ENCODE measurements at regions not wholly inside any gene's neighbourhood (a gene's known extent, or its start where the extent isn't known, plus 50 kb on each side); places are given as distances from the start of the nearest gene placed in this dataset.

- no peak for ATAC-seq (replicated peaks in 1 of 2)
- Mint-ChIP-seq H3K9me3 (peaks cover 6 to 9% of the 10 kb centered on the region in 2 donors), H3K27me3 (ENCODE audit: low read depth) (no peaks in the 10 kb centered on the region), H3K36me3 (ENCODE audit: insufficient read depth in 2 of 2) (peaks cover 7 to 10% of the 10 kb centered on the region in 2 donors), H3K27ac (no peak overlapping the region), H3K4me1 (ENCODE audit: low read depth) (peaks cover 5% of the 10 kb centered on the region), H3K4me3 (no peak overlapping the region)
- no peak for DNase-seq
Observed at GRCh38 chr14:98321841-98322240, 950.2 kb downstream of the BCL11B start.

GRCh38 chr14:98323836-98324235, 948.2 kb downstream of the BCL11B start:
- Mint-ChIP-seq H3K27me3 (ENCODE audit: low read depth) (no peaks in the 10 kb centered on the region), H3K4me3 (no peak overlapping the region), H3K9me3 (peaks cover 6 to 7% of the 10 kb centered on the region in 2 donors), H3K27ac (no peak overlapping the region), H3K4me1 (ENCODE audit: low read depth) (peaks cover 5% of the 10 kb centered on the region), H3K36me3 (ENCODE audit: insufficient read depth in 2 of 2) (peaks cover 7 to 9% of the 10 kb centered on the region in 2 donors)
- ATAC-seq (replicated peaks in 1 of 2) (no peak), DNase-seq (no peak)

GRCh38 chr14:98325761-98326160, 946.2 kb downstream of the BCL11B start:
- no peak overlapping the region for H3K27ac Mint-ChIP-seq
- ATAC-seq (replicated peaks in 1 of 2) (no peak), DNase-seq (no peak)
- no peaks in the 10 kb centered on the region for H3K27me3 Mint-ChIP-seq (ENCODE audit: low read depth)
- H3K36me3 Mint-ChIP-seq (ENCODE audit: insufficient read depth in 2 of 2) = peaks cover 7 to 8% of the 10 kb centered on the region in 2 donors
- H3K9me3 Mint-ChIP-seq = peaks cover 8 to 11% of the 10 kb centered on the region in 2 donors
- H3K4me1 Mint-ChIP-seq (ENCODE audit: low read depth) = peaks cover 5% of the 10 kb centered on the region
- no peak overlapping the region for H3K4me3 Mint-ChIP-seq

DNA sequence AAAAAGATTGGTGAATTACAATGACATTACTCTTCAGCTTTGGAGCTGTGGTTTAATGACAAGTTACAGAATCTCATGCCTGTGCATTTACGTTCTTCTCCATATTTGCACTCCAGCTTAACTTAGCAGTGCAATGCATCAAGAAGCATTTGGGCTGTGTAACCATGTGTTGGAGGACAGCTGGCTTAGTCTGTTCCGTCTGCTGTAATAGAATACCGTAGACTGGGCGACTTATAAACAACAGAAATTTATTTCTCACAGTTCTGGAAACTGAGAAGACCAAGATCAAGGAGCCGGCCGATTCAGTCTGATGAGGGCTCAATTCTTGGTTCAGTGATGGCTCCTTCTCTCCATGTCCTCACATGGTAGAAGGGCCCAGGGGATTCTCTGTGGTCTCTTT, 943.5 kb downstream of the BCL11B start:
- H3K27ac Mint-ChIP-seq = no peak overlapping the region
- H3K9me3 Mint-ChIP-seq = peaks cover 7 to 9% of the 10 kb centered on the region in 2 donors
- peaks cover 5% of the 10 kb centered on the region for H3K4me1 Mint-ChIP-seq (ENCODE audit: low read depth)
- ATAC-seq (replicated peaks in 1 of 2) = no peak
- no peak overlapping the region for H3K4me3 Mint-ChIP-seq
- peaks cover 9 to 12% of the 10 kb centered on the region in 2 donors for H3K36me3 Mint-ChIP-seq (ENCODE audit: insufficient read depth in 2 of 2)
- no peak for DNase-seq
- H3K27me3 Mint-ChIP-seq (ENCODE audit: low read depth) = no peaks in the 10 kb centered on the region

GRCh38 chr14:98334186-98334585, 937.8 kb downstream of the BCL11B start:
- Mint-ChIP-seq H3K27me3 (ENCODE audit: low read depth) (no peaks in the 10 kb centered on the region), H3K4me3 (no peak overlapping the region), H3K4me1 (ENCODE audit: low read depth) (no peaks in the 10 kb centered on the region), H3K36me3 (ENCODE audit: insufficient read depth in 2 of 2) (peaks cover 3 to 7% of the 10 kb centered on the region in 2 donors), H3K9me3 (peaks cover 3 to 4% of the 10 kb centered on the region in 2 donors), H3K27ac (no peak overlapping the region)
- DNase-seq (no peak), ATAC-seq (replicated peaks in 1 of 2) (no peak)

DNA sequence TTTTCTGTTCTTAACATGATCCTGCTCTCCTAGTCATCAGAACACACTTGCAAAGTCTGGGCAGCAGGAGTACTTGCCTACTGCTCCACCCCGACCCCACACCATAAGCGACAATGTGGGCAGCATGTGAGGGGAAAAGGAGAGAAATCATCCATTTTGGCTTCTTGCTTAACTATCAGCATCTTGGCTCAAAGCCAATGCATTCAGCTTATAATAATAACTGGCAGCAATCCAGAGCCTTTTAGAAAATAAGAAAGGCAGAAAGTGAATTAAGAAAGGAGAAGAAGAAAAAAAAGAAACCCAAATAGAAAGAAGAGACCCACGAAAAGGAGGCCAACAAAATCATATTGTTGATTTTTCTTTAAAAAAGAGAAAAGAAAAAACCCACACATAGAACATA, 930.8 kb downstream of the BCL11B start:
- Mint-ChIP-seq H3K27ac (no peak overlapping the region), H3K9me3 (peaks cover 6 to 7% of the 10 kb centered on the region in 2 donors), H3K4me1 (ENCODE audit: low read depth) (no peaks in the 10 kb centered on the region), H3K4me3 (no peak overlapping the region), H3K36me3 (ENCODE audit: insufficient read depth in 2 of 2) (no peaks in the 10 kb centered on the region), H3K27me3 (ENCODE audit: low read depth) (no peaks in the 10 kb centered on the region)
- ATAC-seq (replicated peaks in 1 of 2) (no peak), DNase-seq (no peak)

- H3K27ac Mint-ChIP-seq = no peak overlapping the region
- DNase-seq (no peak), ATAC-seq (replicated peaks in 1 of 2) (no peak)
- peaks cover 4% of the 10 kb centered on the region for H3K4me1 Mint-ChIP-seq (ENCODE audit: low read depth)
- peaks cover 6 to 10% of the 10 kb centered on the region in 2 donors for H3K9me3 Mint-ChIP-seq
- no peaks in the 10 kb centered on the region for H3K36me3 Mint-ChIP-seq (ENCODE audit: insufficient read depth in 2 of 2)
- no peaks in the 10 kb centered on the region for H3K27me3 Mint-ChIP-seq (ENCODE audit: low read depth)
- no peak overlapping the region for H3K4me3 Mint-ChIP-seq
Observed at GRCh38 chr14:98345161-98345560, 926.8 kb downstream of the BCL11B start.

GRCh38 chr14:98347686-98348085, 924.3 kb downstream of the BCL11B start:
- DNase-seq (no peak), ATAC-seq (replicated peaks in 1 of 2) (no peak)

GRCh38 chr14:98348505-98348904, 923.5 kb downstream of the BCL11B start:
- H3K36me3 Mint-ChIP-seq (ENCODE audit: insufficient read depth in 2 of 2) = no peaks in the 10 kb centered on the region
- DNase-seq = no peak
- H3K9me3 Mint-ChIP-seq = peaks cover 3 to 6% of the 10 kb centered on the region in 2 donors
- no peak overlapping the region for H3K27ac Mint-ChIP-seq
- H3K4me3 Mint-ChIP-seq = no peak overlapping the region
- no peak for ATAC-seq (replicated peaks in 1 of 2)
- peaks cover 4% of the 10 kb centered on the region for H3K4me1 Mint-ChIP-seq (ENCODE audit: low read depth)
- H3K27me3 Mint-ChIP-seq (ENCODE audit: low read depth) = no peaks in the 10 kb centered on the region

More at GRCh38 chr14:98347686-98348085, 924.3 kb downstream of the BCL11B start:
- Mint-ChIP-seq H3K4me3 (no peak overlapping the region), H3K27me3 (ENCODE audit: low read depth) (no peaks in the 10 kb centered on the region), H3K27ac (no peak overlapping the region), H3K9me3 (peaks cover 3 to 6% of the 10 kb centered on the region in 2 donors), H3K36me3 (ENCODE audit: insufficient read depth in 2 of 2) (no peaks in the 10 kb centered on the region), H3K4me1 (ENCODE audit: low read depth) (peaks cover 4% of the 10 kb centered on the region)

DNA sequence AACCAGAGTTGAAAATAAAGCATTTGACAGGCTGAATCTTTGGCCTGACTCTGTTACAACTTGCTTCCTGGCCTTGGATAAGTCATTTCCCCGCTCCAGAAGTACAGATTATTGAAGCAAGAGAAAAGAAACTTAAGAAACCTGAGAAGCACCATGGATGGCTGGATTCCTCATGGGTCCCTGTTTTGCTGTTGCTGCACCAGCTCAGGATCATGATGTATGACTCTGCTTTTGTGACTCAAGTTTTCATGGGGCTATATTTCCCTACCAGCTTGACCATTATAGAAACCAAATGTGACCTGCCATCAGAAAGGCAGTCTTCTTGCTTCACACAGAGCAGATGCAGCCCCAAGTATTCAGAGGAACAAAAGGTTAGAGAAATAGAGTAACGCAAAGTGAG, 921.8 kb downstream of the BCL11B start:
- Mint-ChIP-seq H3K4me1 (ENCODE audit: low read depth) (peaks cover 4% of the 10 kb centered on the region), H3K9me3 (peaks cover 0 to 8% of the 10 kb centered on the region in 2 donors), H3K4me3 (no peak overlapping the region), H3K27me3 (ENCODE audit: low read depth) (no peaks in the 10 kb centered on the region), H3K36me3 (ENCODE audit: insufficient read depth in 2 of 2) (peaks cover 0 to 2% of the 10 kb centered on the region in 2 donors), H3K27ac (no peak overlapping the region)
- ATAC-seq (replicated peaks in 1 of 2) = no peak
- no peak for DNase-seq

- Mint-ChIP-seq H3K27ac (no peak overlapping the region), H3K9me3 (peaks cover 14% of the 10 kb centered on the region in 2 donors), H3K27me3 (ENCODE audit: low read depth) (no peaks in the 10 kb centered on the region), H3K4me1 (ENCODE audit: low read depth) (peaks cover 21% of the 10 kb centered on the region), H3K4me3 (no peak overlapping the region), H3K36me3 (ENCODE audit: insufficient read depth in 2 of 2) (peaks cover 2 to 9% of the 10 kb centered on the region in 2 donors)
- no peak for DNase-seq
- ATAC-seq (replicated peaks in 1 of 2) = no peak
Observed at GRCh38 chr14:98364961-98365360, 907.0 kb downstream of the BCL11B start.

- no peak for ATAC-seq (replicated peaks in 1 of 2)
- peaks cover 9 to 11% of the 10 kb centered on the region in 2 donors for H3K9me3 Mint-ChIP-seq
- no peaks in the 10 kb centered on the region for H3K27me3 Mint-ChIP-seq (ENCODE audit: low read depth)
- H3K4me3 Mint-ChIP-seq = no peak overlapping the region
- peaks cover 22% of the 10 kb centered on the region for H3K4me1 Mint-ChIP-seq (ENCODE audit: low read depth)
- no peak for DNase-seq
- peaks cover 2 to 6% of the 10 kb centered on the region in 2 donors for H3K36me3 Mint-ChIP-seq (ENCODE audit: insufficient read depth in 2 of 2)
- no peak overlapping the region for H3K27ac Mint-ChIP-seq
Observed at GRCh38 chr14:98366429-98366828, 905.6 kb downstream of the BCL11B start.

- peak in 1 of 2 donors; percentile 30 for ATAC-seq (replicated peaks in 1 of 2)
- Mint-ChIP-seq H3K36me3 (ENCODE audit: insufficient read depth in 2 of 2) (peaks cover 2 to 6% of the 10 kb centered on the region in 2 donors), H3K27me3 (ENCODE audit: low read depth) (no peaks in the 10 kb centered on the region), H3K4me3 (no peak overlapping the region), H3K27ac (no peak overlapping the region), H3K9me3 (peaks cover 9 to 11% of the 10 kb centered on the region in 2 donors), H3K4me1 (ENCODE audit: low read depth) (peaks cover 22% of the 10 kb centered on the region)
- DNase-seq = no peak
Observed at GRCh38 chr14:98368221-98368620, 903.8 kb downstream of the BCL11B start.

GRCh38 chr14:98368916-98369315, 903.1 kb downstream of the BCL11B start:
- Mint-ChIP-seq H3K4me1 (ENCODE audit: low read depth) (peaks cover 22% of the 10 kb centered on the region), H3K9me3 (peaks cover 9 to 11% of the 10 kb centered on the region in 2 donors), H3K36me3 (ENCODE audit: insufficient read depth in 2 of 2) (peaks cover 2 to 6% of the 10 kb centered on the region in 2 donors), H3K27ac (no peak overlapping the region), H3K4me3 (no peak overlapping the region), H3K27me3 (ENCODE audit: low read depth) (no peaks in the 10 kb centered on the region)
- ATAC-seq (replicated peaks in 1 of 2) (no peak), DNase-seq (no peak)
